Epithelial cell of esophagus (primary cell): ENCODE measurements at regions not wholly inside any gene's neighbourhood (a gene's known extent, or its start where the extent isn't known, plus 50 kb on each side); places are given as distances from the start of the nearest gene placed in this dataset.

Experiments used
- DNase-seq: peaks from one replicate; pipeline ENCODE4 v3.0.0; 2010; ENCODE audit warnings: low read depth
- H3K4me3 ChIP-seq: 2 replicates; pipeline ENCODE4 v1.5.1; 2011; ENCODE audit warnings: mild to moderate bottlenecking, low read length, control low read depth
- CTCF ChIP-seq: IDR thresholded peaks from 2 replicates; pipeline ENCODE4 v1.5.1; 2011; ENCODE audit warnings: low read depth, mild to moderate bottlenecking, low read length, control low read depth, inconsistent platforms; ENCODE audit not compliant: insufficient read depth; ENCODE audit errors: missing control alignments

DNA sequence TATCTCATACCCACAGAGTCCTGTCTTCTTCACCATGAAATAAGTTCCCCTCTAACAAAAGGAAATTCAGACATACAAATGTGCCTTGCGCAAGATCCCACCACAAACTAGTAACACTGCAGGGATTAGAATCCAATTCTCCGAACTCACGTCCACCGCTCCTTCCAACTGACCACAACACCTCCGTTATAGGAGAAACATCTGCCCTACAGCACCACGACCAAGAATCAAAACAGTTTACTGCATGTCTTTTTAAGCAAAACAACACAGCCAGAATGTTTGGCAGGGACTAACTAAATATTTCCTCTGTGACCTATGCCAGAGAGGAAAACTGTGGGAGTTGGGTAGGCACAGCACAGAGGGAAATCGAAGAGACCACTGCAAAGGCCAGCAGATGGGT is 72.7 kb upstream of the AKIP1 start:
- DNase-seq: no peak
- no peak overlapping the region for H3K4me3 ChIP-seq
- TF ChIP-seq CTCF: no peak

DNA sequence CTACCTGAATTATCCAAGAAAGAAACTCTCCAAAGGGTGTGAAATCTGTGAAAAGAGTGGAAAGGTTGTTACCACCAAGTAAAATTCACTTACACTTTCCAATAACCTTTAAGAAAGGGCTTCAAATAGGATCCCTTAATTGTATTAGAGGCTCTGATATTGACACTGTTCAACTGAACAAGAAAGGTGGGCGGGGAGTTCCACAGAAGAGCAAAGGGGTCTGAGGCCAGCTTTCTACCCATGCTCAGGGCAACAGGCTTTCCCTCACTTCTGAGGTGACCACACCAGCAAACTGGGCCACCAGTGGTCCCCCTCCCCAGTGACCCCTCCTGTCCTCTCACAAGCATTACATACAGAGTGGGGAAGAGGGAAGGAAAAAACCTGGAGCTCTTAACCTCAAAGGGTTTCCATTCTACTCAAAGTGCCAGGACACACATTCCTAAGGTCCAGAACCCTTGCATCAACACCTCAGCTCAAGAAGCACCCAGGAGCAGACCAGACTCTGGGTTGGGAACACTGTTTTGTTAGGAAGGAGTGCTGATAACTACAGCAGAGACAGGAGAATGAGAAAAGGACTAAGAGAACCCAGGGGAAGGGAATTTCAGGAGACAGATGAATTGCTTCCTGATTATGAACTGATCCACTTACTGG is 71.6 kb upstream of the AKIP1 start:
- H3K4me3 ChIP-seq: no peak overlapping the region
- no peak for TF ChIP-seq CTCF
- DNase-seq: no peak

DNA sequence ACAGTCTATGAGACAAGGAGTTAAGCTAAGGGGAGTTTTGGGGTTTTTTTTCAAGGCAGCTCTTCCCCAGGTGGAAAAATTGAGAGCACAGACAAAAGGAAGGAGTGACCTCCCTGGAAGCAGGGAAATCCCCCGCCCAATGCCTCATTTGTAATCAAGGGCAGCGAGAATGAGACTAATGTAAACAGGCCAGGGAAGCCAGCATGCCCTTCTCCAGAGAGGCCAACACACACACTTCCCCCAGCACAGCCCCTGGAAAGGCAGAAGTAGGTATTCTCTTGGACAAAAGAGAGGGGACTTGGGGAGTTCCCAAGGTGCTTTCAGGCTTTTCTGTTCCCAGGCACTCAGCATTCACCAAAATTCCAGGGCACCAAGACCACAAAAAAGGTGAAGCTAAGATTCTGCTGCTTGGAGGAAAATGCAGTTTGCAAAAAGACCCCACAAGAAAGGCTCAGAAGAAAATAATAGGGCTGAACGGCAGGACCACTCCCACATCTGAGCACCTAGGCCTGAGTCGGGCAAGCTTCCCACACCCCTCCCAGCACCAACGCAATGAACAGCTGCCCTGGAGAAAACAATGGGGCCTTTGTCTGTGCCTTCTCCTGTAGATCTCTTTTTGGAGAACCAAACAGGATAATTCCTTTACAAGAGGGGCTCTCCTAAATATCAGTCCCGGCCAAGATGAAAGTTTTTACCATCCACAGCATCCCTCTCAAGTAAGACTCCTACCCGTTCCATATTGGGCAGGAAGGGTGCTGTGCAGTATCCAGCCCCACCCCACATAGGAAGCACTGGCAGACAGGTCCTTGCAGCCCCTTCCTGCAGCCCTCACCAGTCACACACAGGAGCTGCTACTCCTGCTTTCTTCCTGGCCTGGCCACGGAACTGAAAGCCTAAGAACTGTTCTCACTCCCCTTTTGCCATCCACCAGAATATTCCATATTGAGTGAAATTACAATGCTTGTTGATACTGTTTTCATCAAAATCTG is 70.7 kb upstream of the AKIP1 start:
- no peak for TF ChIP-seq CTCF
- peak; percentile 63 for DNase-seq
- no peak overlapping the region for H3K4me3 ChIP-seq

GRCh38 chr11:8841899-8842298 is 69.1 kb upstream of the AKIP1 start:
- H3K4me3 ChIP-seq: no peak overlapping the region
- DNase-seq: no peak
- TF ChIP-seq CTCF: no peak

DNA sequence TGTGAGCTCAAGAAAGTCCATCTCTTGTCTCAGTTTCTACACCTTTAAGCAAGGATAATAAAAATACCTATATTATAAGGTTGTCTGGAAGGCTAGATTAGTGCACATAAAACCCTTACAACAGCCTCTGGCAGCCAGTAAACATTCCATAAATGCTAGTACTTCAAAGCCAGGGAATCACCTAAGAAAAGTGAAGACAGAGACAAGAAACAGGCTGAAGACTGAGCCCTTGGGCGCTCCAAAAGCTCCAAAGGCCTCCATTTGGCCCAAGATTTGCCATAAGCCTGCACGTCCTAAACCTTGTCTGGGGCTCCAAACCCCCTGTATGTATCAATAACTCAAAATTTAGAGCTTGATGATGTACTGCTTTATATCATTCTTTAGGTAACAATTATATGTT is 52.2 kb upstream of the AKIP1 start:
- no peak for TF ChIP-seq CTCF
- DNase-seq: no peak

More for the DNA sequence above, 52.2 kb upstream of the AKIP1 start:
- H3K4me3 ChIP-seq: no peak overlapping the region
